DND-41 (cell line): ENCODE measurements at regions not wholly inside any gene's neighbourhood (a gene's known extent, or its start where the extent isn't known, plus 50 kb on each side); places are given as distances from the start of the nearest gene placed in this dataset.

Experiments
- CTCF ChIP-seq: IDR thresholded peaks from 2 replicates; pipeline ENCODE4 v1.5.1; 2012; ENCODE audit warnings: borderline replicate concordance, low read length, moderate library complexity, mild to moderate bottlenecking; ENCODE audit not compliant: poor library complexity, severe bottlenecking; ENCODE audit errors: extremely low read depth
- EZH2 ChIP-seq: IDR thresholded peaks from 3 replicates; pipeline ENCODE4 v1.6.1; 2012; ENCODE audit warnings: borderline replicate concordance, low read depth, mild to moderate bottlenecking, moderate library complexity, low read length, inconsistent platforms; ENCODE audit not compliant: severe bottlenecking

- TF ChIP-seq CTCF (no peak), EZH2 (no peak)
Observed at GRCh38 chr1:181863736-181864135, 197.8 kb downstream of the ZNF648 start.
